Gastroesophageal sphincter (tissue), 2 donors: ENCODE measurements at regions not wholly inside any gene's neighbourhood (a gene's known extent, or its start where the extent isn't known, plus 50 kb on each side); places are given as distances from the start of the nearest gene placed in this dataset.
"Not testable (repeated sequence)": the region's sequence is repeated elsewhere in the genome, so short reads cannot be mapped to it uniquely, and the experiment has no call there.

ENCODE experiments used
- POLR2A ChIP-seq, 2 donors: fragments of 450-650 bp; IDR thresholded peaks; one replicate each; pipeline ENCODE4 v1.6.1; 2017; ENCODE audit warnings: antibody characterized with exemption in 2 of 2, mild to moderate bottlenecking in 2 of 2, moderate library complexity in 1 of 2
- POLR2AphosphoS5 ChIP-seq: sonication (generic); formaldehyde crosslinking; IDR thresholded peaks from one replicate; pipeline ENCODE4 v1.6.1; 2017; ENCODE audit warnings: antibody characterized with exemption

GRCh38 chr11:34817812-34818211 is 98.4 kb downstream of the APIP start:
- not testable (repeated sequence) for TF ChIP-seq POLR2AphosphoS5; POLR2A (IDR thresholded peaks at IDR 0.05)
